GM18499 (cell line): ENCODE measurements at regions not wholly inside any gene's neighbourhood (a gene's known extent, or its start where the extent isn't known, plus 50 kb on each side); places are given as distances from the start of the nearest gene placed in this dataset.
"Not testable (repeated sequence)": the region's sequence is repeated elsewhere in the genome, so short reads cannot be mapped to it uniquely, and the experiment has no call there.

ENCODE experiments used
- ATAC-seq: cut with Tn5 transposase; IDR thresholded peaks from one replicate; pipeline ENCODE4 v1.9.1; 2021; ENCODE audit warnings: moderate number of reproducible peaks; ENCODE audit not compliant: insufficient read depth, unreplicated experiment

DNA sequence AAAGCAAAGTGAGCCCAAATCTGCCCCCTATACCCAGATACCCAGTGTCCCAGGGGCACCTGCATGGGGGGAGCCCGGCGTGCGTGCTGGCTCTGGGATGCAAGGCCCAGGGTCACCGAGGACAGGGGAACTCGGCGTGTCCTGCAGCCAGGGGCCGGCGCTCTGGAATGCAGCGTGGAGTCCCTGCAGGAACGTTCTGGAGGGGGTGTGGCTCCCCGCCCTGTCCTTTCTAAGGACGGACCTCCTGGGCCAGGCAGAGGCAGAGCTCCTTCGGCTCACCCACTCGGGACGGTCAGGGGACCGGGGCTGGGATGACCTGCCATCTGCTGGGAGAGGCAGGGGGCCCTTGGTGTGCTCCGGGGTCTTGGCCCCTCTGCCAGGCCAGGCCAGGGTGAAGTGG lies 1196.8 kb downstream of the BRD1 start:
- no peak for ATAC-seq

GRCh38 chr22:48630433-48630754 lies 1197.3 kb downstream of the BRD1 start:
- no peak for ATAC-seq

DNA sequence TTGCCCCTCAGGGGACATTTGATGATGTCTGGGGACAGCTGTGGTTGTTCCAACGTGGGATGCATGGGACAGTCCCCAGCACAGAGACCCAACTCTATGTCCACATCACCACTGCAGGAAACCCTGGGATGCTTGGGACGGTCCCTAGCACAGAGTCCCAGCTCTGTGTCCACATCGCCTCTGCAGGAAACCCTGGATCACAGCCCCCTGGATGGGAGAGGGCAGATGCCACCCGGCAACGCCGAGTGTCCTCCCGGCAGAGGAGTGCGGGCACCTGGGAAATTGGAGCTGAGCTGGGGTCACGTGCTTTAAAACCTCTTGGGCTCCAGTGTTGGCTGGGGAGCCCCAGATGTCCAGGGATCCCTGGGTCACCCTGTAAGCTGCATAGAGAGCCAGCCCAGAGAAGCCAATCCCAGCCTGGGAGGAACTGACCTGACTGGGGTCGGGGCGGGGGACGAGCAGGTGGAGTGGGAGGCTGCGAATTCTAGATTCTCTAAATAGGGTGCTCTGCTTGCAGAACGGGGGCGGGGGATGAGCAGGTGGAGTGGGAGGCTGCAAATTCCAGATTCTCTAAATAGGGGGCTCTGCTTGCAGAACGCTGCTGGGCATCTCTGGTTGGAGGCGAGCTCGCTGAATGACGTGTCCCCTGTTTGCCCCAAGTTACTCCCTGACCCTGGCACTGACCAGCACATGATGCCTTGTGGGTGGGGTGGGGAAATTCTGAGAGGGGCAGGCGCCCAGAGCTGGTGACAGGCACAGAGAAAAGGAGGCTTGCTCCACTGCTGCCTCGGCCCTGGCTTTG lies 1197.8 kb downstream of the BRD1 start:
- ATAC-seq, result no peak

GRCh38 chr22:48628891-48629543 lies 1198.7 kb downstream of the BRD1 start:
- no peak for ATAC-seq

DNA sequence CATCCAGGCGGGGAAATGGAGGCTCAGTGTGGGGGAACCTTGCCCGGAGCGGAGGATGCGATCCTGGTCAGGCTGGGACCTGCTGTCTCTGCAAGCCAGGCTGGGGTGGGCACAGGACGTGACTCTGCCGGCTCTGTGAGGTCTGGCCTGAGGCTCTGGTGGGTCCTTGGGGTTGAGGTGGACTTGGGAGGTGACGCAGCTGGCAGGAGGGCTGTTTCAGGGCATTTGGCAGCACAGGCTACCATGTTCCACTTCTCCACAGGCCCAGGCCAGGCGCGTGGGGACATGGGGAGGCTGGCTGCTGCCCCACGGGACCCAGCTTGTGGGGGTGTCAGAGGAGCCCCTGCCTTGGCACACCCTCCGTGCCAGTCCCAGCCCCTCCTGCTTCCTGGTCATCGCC lies 1199.7 kb downstream of the BRD1 start:
- ATAC-seq, result no peak

GRCh38 chr22:48627203-48627602 lies 1200.5 kb downstream of the BRD1 start:
- no peak for ATAC-seq

DNA sequence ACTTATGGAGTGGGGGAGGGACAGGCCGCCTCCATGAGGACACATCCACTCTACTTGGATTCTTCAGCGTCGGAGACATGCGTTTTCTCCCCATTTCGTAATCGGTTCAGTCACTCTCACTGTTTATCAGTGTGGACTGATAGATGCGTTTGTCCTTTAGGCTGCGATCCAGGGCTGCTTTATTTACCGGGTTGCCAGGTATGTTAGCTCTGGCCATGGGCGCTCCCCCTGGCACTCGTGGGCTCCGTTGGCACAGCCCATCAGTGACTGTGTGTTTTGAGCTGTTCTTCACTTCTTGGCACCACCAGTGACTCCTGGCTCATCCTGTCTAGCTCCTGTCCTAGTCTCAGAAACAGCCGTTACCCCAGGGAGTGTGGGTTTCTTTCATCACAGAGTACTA lies 1203.3 kb downstream of the BRD1 start:
- no peak for ATAC-seq

DNA sequence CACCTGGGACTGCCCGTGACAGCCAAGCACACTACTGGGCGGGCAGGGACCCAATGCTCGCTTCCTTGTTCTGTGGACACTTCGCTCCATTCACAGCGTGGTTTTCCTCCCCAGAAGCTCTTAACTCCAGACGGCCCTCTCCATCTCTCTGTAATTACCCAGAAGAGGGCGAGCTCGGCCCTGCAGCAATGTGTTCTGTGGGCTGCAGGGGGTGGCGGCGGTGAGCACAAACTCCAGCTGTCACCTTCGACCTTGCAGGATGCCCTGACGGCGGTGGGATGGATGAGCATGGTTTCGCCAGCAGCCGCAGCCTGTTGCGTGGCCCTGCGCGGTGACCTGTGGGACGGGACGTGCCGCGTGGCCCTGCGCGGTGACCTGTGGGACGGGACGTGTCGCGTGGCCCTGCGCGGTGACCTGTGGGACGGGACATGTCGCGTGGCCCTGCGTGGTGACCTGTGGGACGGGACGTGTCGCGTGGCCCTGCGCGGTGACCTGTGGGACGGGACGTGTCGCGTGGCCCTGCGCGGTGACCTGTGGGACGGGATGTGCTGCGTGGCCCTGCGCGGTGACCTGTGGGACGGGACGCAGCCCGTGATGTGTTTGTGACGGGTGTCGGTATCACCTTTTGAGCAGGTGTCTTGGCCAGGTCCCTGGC lies 1204.7 kb downstream of the BRD1 start:
- ATAC-seq, result no peak

DNA sequence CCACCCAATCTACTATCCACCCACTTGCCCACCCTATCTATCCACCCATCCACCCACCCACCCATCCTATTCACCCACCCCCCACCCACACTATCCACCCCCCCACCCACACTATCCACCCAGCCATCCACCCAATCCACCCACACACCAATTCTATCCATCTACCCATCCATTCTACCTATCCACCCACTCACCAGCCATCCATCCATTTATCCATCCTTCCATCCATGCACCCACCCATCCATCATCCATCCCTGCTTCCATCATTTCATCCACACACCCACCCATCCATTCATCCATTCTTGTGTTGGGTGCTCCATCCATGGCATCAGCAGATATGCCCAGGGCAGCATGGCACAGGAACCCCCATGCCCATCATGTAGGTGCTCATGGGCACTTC lies 1206.6 kb downstream of the BRD1 start:
- no peak for ATAC-seq

- not testable (repeated sequence) for ATAC-seq
These were observed 1207.2 kb downstream of the BRD1 start for GRCh38 chr22:48620460-48620859.

DNA sequence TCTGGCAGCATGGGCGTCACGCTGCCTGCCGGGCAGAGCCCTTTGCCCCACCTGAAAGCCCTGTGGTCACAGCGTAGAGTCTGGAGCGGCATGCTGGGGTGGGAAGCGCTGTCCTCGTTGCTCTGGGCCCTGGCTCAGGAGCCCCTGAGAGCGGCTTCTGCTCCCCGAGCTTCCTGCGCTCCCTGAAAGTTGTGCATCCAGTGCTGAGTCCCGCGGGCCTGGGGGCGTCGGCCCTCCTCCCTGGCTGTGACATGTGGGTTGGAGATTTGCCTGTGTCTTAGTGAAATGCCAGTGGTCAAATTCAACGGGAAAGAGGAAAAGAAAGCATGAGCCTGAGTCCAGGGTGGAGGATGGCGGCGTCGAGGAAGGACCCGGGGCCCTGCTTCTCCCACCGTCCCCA lies 1208.0 kb downstream of the BRD1 start:
- ATAC-seq, result no peak

DNA sequence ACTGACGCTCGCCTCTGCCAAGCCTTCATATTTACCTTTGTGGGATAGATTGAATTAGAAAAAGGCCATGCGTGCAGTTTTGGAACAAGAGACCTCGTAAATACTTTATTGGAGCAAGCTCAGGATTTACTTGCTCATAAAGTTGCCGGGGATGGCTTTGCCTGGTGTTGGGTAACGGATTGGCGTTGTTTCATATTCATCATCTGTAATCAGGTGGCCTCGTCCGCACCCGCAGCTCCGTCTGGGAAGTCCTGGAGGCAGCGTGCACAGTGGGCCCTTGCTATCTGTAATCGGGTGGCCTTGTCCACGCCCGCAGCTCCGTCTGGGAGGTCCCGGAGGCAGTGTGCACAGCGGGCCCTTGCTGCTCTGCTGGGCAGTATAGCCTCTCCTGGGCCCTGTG lies 1209.3 kb downstream of the BRD1 start:
- ATAC-seq, result no peak

DNA sequence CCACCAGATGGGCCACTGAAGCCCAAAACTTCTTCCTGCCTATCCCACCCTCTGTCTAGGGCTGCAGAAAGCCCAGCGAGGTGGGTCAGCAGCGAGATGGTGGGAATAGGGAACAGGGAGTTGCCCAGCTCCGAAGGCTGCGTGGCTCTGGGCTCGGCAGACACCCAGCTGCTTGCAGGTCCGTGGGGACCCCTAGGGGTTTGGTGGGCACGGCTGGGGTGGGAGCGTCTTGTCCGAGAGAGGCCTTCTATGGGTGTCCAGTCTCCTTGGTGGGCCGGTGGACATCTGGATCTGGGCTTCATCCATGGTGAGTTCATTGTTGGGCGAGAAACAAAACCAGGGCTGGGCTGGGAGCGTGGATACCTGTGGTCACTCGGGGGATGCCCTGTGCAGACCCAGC lies 1211.0 kb downstream of the BRD1 start:
- no peak for ATAC-seq

GRCh38 chr22:48615171-48616008 lies 1212.3 kb downstream of the BRD1 start:
- no peak for ATAC-seq

DNA sequence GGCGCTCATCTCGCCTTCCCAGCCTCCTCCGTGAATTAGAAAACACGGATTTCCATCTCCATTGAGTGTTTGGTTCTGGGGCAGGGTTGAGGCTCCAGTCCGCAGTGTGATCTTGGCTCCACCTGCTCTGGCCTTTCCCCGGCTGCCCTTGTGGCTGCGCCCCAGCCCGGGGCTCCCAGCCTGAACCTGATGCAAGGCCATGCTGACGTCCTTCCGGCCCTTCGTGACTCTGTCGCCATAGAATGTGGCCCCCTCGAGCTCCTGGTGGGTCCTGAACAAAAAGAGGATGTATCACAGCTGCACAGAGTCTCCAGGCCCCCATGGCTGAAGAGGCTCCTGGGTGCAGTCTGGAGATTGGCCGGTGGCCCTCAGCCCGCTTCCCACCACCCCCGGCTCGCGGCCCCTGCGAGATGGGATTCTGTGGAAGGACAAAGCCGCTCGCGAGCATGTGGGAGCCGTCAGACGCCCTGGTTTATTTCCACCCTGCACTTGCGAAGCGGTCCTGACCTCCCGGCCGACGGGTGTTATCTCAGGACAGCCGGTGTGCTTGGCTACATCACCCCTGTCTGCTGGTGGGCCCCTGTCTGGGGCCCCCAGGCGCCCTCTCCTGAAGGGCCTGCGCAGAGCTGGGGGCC lies 1214.0 kb downstream of the BRD1 start:
- no peak for ATAC-seq

DNA sequence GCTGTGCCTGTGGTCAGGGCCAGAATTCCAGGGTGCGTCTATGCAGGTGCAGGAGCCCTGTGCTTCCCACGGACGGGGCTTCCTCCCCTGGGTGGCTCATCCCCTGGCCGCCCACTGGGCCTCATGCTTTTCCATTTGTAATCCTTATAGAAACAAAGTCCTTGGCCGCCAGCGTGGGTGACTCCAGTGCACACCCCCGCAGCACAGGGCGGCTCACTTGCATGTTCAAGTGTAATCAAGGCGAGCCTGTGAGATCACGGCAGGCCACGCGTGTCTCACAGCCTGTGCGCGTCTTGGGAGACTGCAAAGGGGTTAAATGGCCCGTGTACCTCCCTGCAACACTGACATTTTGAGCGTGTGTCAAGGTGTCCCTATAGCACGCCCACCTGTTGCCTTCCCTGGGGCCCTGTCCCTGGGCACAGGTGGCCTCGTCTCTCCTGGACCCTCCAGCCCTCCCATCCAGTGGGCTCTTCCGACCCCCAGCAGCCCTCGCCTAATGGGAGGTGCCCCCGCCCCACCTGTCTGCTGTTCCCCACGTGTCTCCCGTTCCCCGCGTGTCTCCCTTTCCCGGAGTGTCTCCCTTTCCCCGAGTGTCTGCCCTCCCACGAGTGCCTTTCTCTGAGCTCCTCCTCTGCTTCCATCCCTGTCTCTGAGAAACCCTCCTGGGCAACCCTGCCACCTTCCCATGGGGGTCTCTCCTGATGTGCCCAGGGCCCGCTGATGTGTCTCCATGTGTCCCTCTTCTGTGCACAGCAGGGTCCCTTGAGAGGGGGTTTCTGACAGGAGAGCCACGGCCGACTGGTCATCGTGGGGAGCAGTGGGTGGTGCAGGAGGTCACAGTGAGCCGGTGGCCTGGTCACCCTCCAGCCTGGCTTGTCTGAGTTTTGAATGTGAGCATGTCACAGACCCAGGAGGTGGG lies 1215.3 kb downstream of the BRD1 start:
- no peak for ATAC-seq

GRCh38 chr22:48609279-48609865 lies 1218.3 kb downstream of the BRD1 start:
- no peak for ATAC-seq

DNA sequence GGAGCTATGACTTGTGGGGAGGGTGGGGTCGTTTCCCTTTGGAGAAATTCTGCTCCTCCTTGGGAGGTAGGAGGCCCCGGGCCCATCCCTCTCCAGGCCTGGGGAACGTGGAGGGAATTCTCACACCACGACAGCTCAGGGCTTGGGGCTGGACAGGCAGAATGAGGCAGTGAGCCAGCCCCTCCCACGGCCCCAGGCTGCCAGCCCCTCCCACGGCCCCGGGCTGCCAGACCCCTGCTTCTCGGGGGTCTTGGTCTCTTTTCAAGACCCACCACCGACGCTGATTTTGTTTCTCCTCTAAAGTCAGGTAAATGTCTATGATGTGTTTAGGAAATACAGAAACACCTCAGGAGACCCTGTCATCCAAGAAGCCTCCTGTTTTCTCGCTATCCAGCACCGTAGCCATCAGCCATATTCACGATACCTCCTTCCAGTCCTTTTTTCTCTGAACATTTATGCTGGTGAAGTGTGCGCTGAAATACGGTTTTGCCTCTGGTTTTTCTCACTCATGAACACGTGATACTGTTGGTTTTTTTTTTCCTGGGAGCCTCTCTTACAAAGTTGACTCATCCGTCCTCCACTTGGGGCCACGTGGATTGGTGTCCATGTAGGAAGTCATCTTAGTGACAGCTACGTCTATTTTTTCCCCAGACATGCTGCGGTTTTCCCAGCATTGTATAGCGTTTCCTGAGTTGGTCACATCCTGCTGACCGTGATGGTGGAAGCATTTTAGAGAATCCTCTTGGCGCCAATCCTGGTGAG lies 1219.6 kb downstream of the BRD1 start:
- no peak for ATAC-seq
